ENCODE measurements at regions not wholly inside any gene's neighbourhood (a gene's known extent, or its start where the extent isn't known, plus 50 kb on each side); places are given as distances from the start of the nearest gene placed in this dataset.

DNA sequence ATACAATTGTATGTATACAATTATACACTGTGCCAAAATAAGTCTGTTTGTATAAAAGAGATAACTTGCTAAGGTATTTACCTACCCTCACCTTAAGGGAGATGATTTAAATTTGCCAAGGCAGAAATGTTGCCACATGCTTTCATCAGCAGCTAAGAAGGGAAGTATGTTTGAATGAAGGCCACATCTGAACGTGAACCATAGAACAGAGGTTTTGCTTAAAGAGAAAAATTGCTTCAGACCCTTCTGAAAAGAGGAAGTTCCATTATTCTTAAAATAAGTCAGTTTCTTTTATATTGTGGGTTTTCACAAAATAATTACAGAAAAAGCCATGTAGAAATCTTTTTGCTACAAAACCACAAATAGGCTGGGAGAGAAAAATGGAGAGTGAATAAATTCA is 621.5 kb upstream of the HTR2C start:
- Histone ChIP-seq H3K9me3 (no peaks in the 10 kb centered on the region), H3K36me3 (peaks cover 0 to 2% (median 0%) of the 10 kb centered on the region in 4 donors), H3K4me3 (no peak overlapping the region), H3K4me1 (no peaks in the 10 kb centered on the region), H3K27me3 (no peaks in the 10 kb centered on the region), H3K27ac (no peak overlapping the region)
- intact Hi-C loops (cut with DNase I; ENCODE audit: low total_unique reads) = no loop called here
- in situ Hi-C loops (cut with MboI; ENCODE audit: low pct_ligation_motif_present in 1 of 4, low pct_unique_long_range_greater_than_20kb in 1 of 4, low sequenced_read_pairs in 3 of 4) = no loop called here
- DNase-seq = no peak
- WGBS, 2 donors (ENCODE audit: low coverage in 1 of 2) = 33 to 48% methylated on average over 1 of the region's 1 CpG
- TF ChIP-seq POLR2A (IDR thresholded peaks at IDR 0.05) (no peak), EP300 (IDR thresholded peaks at IDR 0.05; ENCODE audit: low read depth) (no peak), POLR2AphosphoS5 (IDR thresholded peaks at IDR 0.05) (no peak)
- TF ChIP-seq, protein P1, sequence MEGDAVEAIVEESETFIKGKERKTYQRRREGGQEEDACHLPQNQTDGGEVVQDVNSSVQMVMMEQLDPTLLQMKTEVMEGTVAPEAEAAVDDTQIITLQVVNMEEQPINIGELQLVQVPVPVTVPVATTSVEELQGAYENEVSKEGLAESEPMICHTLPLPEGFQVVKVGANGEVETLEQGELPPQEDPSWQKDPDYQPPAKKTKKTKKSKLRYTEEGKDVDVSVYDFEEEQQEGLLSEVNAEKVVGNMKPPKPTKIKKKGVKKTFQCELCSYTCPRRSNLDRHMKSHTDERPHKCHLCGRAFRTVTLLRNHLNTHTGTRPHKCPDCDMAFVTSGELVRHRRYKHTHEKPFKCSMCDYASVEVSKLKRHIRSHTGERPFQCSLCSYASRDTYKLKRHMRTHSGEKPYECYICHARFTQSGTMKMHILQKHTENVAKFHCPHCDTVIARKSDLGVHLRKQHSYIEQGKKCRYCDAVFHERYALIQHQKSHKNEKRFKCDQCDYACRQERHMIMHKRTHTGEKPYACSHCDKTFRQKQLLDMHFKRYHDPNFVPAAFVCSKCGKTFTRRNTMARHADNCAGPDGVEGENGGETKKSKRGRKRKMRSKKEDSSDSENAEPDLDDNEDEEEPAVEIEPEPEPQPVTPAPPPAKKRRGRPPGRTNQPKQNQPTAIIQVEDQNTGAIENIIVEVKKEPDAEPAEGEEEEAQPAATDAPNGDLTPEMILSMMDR (IDR thresholded peaks at IDR 0.05) = no peak

DNA sequence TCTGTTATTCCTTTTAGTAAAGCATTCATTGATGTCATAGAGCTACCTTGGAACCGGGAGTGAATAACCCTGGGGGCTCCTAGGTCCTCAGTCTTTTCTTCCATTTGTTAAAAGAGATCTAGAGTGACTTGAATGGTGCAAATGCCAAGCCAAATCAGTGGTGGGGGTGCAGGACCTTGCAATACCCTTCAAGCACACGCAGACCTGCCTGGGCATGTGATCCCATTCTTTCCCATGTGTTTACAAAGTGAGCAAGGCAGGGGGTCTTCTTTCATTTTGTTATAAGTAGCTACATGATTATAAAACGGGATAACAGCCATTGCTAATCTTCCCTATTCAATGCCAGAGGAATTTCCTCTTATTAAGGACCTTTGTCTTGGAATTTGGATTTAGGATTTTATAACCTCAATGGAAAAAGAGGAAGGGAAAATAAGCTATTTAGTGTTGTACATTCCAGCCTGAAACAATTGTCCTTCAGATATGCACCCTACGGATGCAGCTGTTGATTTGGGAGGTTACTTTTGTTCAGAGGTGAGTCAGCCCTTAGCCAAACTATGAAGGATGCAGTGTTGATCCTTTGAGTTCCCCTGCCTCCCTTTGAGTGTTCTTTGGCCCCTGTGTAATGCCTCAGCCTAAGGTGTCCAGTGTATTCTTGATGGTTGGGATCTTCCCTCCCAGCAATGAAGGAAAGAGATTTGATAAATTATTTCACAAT is 623.8 kb upstream of the HTR2C start:
- Histone ChIP-seq H3K27me3 (no peaks in the 10 kb centered on the region), H3K27ac (no peak overlapping the region), H3K4me1 (no peaks in the 10 kb centered on the region), H3K9me3 (no peaks in the 10 kb centered on the region), H3K4me3 (no peak overlapping the region), H3K36me3 (peaks cover 0 to 2% (median 0%) of the 10 kb centered on the region in 4 donors)
- no peak for DNase-seq
- 43% methylated on average over 4 of the region's 4 CpGs; no CpG with 5 or more reads in 1 of the 2 donors for WGBS, 2 donors (ENCODE audit: low coverage in 1 of 2)
- no peak for TF ChIP-seq POLR2AphosphoS5 (IDR thresholded peaks at IDR 0.05)
- no peak for TF ChIP-seq EP300 (IDR thresholded peaks at IDR 0.05; ENCODE audit: low read depth)
- no peak for TF ChIP-seq POLR2A (IDR thresholded peaks at IDR 0.05)
- TF ChIP-seq, protein P1 (IDR thresholded peaks at IDR 0.05) = no peak
- in situ Hi-C loops (cut with MboI; ENCODE audit: low pct_ligation_motif_present in 1 of 4, low pct_unique_long_range_greater_than_20kb in 1 of 4, low sequenced_read_pairs in 3 of 4) = no loop called here
- intact Hi-C loops (cut with DNase I; ENCODE audit: low total_unique reads) = no loop called here

DNA sequence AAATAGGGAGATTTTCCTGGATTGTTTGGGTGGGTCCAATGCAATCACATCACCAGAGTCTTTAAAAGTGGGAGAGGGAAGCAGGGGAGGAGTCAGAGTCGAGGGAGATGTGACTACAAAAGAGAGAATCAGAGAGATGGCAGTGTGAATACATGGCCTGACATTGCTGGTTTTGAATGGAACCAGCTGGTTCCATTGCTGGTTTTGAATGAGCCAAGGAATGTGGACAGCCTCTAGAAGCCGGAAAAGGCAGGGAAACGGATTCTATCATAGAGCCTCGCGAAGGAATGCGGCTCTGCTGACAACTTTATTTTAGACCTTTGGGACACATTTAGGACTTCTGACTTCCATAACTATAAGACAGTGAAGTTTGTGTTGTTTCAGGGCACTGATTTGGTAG is 627.0 kb upstream of the HTR2C start:
- Histone ChIP-seq H3K27ac (no peak overlapping the region), H3K4me1 (no peaks in the 10 kb centered on the region), H3K9me3 (no peaks in the 10 kb centered on the region), H3K4me3 (no peak overlapping the region), H3K36me3 (no peaks in the 10 kb centered on the region), H3K27me3 (no peaks in the 10 kb centered on the region)
- no peak for TF ChIP-seq POLR2AphosphoS5 (IDR thresholded peaks at IDR 0.05)
- DNase-seq = no peak
- in situ Hi-C loops (cut with MboI; ENCODE audit: low pct_ligation_motif_present in 1 of 4, low pct_unique_long_range_greater_than_20kb in 1 of 4, low sequenced_read_pairs in 3 of 4) (no loop called here), intact Hi-C loops (cut with DNase I; ENCODE audit: low total_unique reads) (no loop called here)
- WGBS, 2 donors (ENCODE audit: low coverage in 1 of 2) = 78% methylated on average over 6 of the region's 6 CpGs; no CpG with 5 or more reads in 1 of the 2 donors

DNA sequence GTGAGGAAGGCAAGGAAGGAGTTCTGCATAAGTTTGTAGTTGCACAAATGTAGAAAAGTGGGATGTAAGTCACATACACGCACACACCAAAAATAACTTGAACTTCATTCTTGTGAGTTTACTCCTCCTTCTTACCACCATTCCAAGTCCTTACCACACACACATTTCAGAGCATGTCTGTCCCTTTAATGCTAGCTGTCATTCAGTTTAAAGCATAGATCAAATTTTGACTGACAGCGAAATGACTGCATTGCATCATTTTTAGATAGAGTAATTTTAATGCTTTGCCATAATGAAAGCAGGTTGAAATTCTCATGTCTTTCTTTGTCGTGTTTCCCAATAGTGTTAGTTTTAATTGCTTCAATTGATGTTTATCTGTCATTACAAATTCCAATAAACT is 629.6 kb upstream of the HTR2C start:
- Histone ChIP-seq H3K36me3 (no peaks in the 10 kb centered on the region), H3K4me1 (no peaks in the 10 kb centered on the region), H3K9me3 (no peaks in the 10 kb centered on the region), H3K4me3 (no peak overlapping the region), H3K27me3 (no peaks in the 10 kb centered on the region), H3K27ac (no peak overlapping the region)
- no peak for TF ChIP-seq POLR2AphosphoS5 (IDR thresholded peaks at IDR 0.05)
- TF ChIP-seq POLR2A (IDR thresholded peaks at IDR 0.05) = no peak
- no peak for TF ChIP-seq EP300 (IDR thresholded peaks at IDR 0.05; ENCODE audit: low read depth)
- TF ChIP-seq, protein P1 (IDR thresholded peaks at IDR 0.05) = no peak
- 72 to 83% methylated on average over 1 to 3 of the region's 3 CpGs for WGBS, 2 donors (ENCODE audit: low coverage in 1 of 2)
- in situ Hi-C loops (cut with MboI; ENCODE audit: low pct_ligation_motif_present in 1 of 4, low pct_unique_long_range_greater_than_20kb in 1 of 4, low sequenced_read_pairs in 3 of 4) = no loop called here
- no peak for DNase-seq
- intact Hi-C loops (cut with DNase I; ENCODE audit: low total_unique reads) = no loop called here
